ENCODE measurements at regions not wholly inside any gene's neighbourhood (a gene's known extent, or its start where the extent isn't known, plus 50 kb on each side); places are given as distances from the start of the nearest gene placed in this dataset.
"Not testable (repeated sequence)": the region's sequence is repeated elsewhere in the genome, so short reads cannot be mapped to it uniquely, and the experiment has no call there.

GRCh38 chr10:35937546-35937945 is 295.4 kb upstream of the FZD8 start:
- H3K9me3 Mint-ChIP-seq, result peaks cover 2% of the 10 kb centered on the region
- DNase-seq (ENCODE audit: low read depth, low spot score), result no peak
- H3K36me3 Mint-ChIP-seq (ENCODE audit: low read depth), result no peaks in the 10 kb centered on the region
- H3K27ac Mint-ChIP-seq (ENCODE audit: unreplicated experiment), result no peak overlapping the region
- TF ChIP-seq CTCF (conservative IDR thresholded peaks at IDR 0.05), result no peak
- peaks cover 6% of the 10 kb centered on the region for H3K27me3 Mint-ChIP-seq (ENCODE audit: low read depth)
- no peaks in the 10 kb centered on the region for H3K4me1 Mint-ChIP-seq
- H3K4me3 Mint-ChIP-seq, result no peak overlapping the region

GRCh38 chr10:35934642-35934995 is 292.5 kb upstream of the FZD8 start:
- DNase-seq (ENCODE audit: low read depth, low spot score), result no peak
- peaks cover 6% of the 10 kb centered on the region for H3K27me3 Mint-ChIP-seq (ENCODE audit: low read depth)
- H3K9me3 Mint-ChIP-seq, result peaks cover 2% of the 10 kb centered on the region
- H3K4me3 Mint-ChIP-seq, result no peak overlapping the region
- no peaks in the 10 kb centered on the region for H3K4me1 Mint-ChIP-seq
- no peak overlapping the region for H3K27ac Mint-ChIP-seq (ENCODE audit: unreplicated experiment)
- no peak for TF ChIP-seq CTCF (conservative IDR thresholded peaks at IDR 0.05)
- no peaks in the 10 kb centered on the region for H3K36me3 Mint-ChIP-seq (ENCODE audit: low read depth)

GRCh38 chr10:35933940-35934641 is 292.0 kb upstream of the FZD8 start:
- Mint-ChIP-seq H3K27ac (ENCODE audit: unreplicated experiment) (no peak overlapping the region), H3K9me3 (peaks cover 2% of the 10 kb centered on the region), H3K36me3 (ENCODE audit: low read depth) (no peaks in the 10 kb centered on the region), H3K4me1 (no peaks in the 10 kb centered on the region), H3K4me3 (no peak overlapping the region), H3K27me3 (ENCODE audit: low read depth) (peaks cover 6% of the 10 kb centered on the region)
- DNase-seq (ENCODE audit: low read depth, low spot score), result no peak
- no peak for TF ChIP-seq CTCF (conservative IDR thresholded peaks at IDR 0.05)

- no peak for DNase-seq (ENCODE audit: low read depth, low spot score)
- H3K4me1 Mint-ChIP-seq, result no peaks in the 10 kb centered on the region
- no peak for TF ChIP-seq CTCF (conservative IDR thresholded peaks at IDR 0.05)
- peaks cover 2% of the 10 kb centered on the region for H3K9me3 Mint-ChIP-seq
- no peak overlapping the region for H3K4me3 Mint-ChIP-seq
- H3K36me3 Mint-ChIP-seq (ENCODE audit: low read depth), result no peaks in the 10 kb centered on the region
- H3K27me3 Mint-ChIP-seq (ENCODE audit: low read depth), result peaks cover 6% of the 10 kb centered on the region
- no peak overlapping the region for H3K27ac Mint-ChIP-seq (ENCODE audit: unreplicated experiment)
Measured at GRCh38 chr10:35933491-35933890, 291.4 kb upstream of the FZD8 start.

- not testable (repeated sequence) for H3K27ac Mint-ChIP-seq (ENCODE audit: unreplicated experiment); H3K9me3 Mint-ChIP-seq; H3K4me1 Mint-ChIP-seq; H3K4me3 Mint-ChIP-seq; H3K27me3 Mint-ChIP-seq (ENCODE audit: low read depth); DNase-seq (ENCODE audit: low read depth, low spot score); H3K36me3 Mint-ChIP-seq (ENCODE audit: low read depth)
Measured at GRCh38 chr10:35929962-35930361, 287.9 kb upstream of the FZD8 start.

- H3K27me3 Mint-ChIP-seq (ENCODE audit: low read depth), result peaks cover 3% of the 10 kb centered on the region
- H3K27ac Mint-ChIP-seq (ENCODE audit: unreplicated experiment), result no peak overlapping the region
- H3K9me3 Mint-ChIP-seq, result no peaks in the 10 kb centered on the region
- TF ChIP-seq CTCF (conservative IDR thresholded peaks at IDR 0.05), result no peak
- H3K36me3 Mint-ChIP-seq (ENCODE audit: low read depth), result no peaks in the 10 kb centered on the region
- peaks cover 6% of the 10 kb centered on the region for H3K4me1 Mint-ChIP-seq
- DNase-seq (ENCODE audit: low read depth, low spot score), result no peak
- no peak overlapping the region for H3K4me3 Mint-ChIP-seq
Measured at GRCh38 chr10:35928748-35929147, 286.7 kb upstream of the FZD8 start.

Data from neural crest cell (in vitro differentiated cells).